ENCODE measurements at regions not wholly inside any gene's neighbourhood (a gene's known extent, or its start where the extent isn't known, plus 50 kb on each side); places are given as distances from the start of the nearest gene placed in this dataset.

GRCh38 chr1:175881246-175881976, 138.0 kb upstream of the TNR start:
- TF ChIP-seq, protein P1, sequence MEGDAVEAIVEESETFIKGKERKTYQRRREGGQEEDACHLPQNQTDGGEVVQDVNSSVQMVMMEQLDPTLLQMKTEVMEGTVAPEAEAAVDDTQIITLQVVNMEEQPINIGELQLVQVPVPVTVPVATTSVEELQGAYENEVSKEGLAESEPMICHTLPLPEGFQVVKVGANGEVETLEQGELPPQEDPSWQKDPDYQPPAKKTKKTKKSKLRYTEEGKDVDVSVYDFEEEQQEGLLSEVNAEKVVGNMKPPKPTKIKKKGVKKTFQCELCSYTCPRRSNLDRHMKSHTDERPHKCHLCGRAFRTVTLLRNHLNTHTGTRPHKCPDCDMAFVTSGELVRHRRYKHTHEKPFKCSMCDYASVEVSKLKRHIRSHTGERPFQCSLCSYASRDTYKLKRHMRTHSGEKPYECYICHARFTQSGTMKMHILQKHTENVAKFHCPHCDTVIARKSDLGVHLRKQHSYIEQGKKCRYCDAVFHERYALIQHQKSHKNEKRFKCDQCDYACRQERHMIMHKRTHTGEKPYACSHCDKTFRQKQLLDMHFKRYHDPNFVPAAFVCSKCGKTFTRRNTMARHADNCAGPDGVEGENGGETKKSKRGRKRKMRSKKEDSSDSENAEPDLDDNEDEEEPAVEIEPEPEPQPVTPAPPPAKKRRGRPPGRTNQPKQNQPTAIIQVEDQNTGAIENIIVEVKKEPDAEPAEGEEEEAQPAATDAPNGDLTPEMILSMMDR (IDR thresholded peaks at IDR 0.05 in 2 of 3, conservative IDR thresholded peaks at IDR 0.05 in 1 of 3; ENCODE audit: control insufficient read depth in 2 of 3, extremely low read depth in 1 of 3, insufficient read depth in 1 of 3, low read depth in 3 of 3, low read length in 3 of 3): no peak
- TF ChIP-seq ATF3 (IDR thresholded peaks at IDR 0.05; ENCODE audit: borderline replicate concordance, extremely low read depth, low read depth, low read length) (no peak), ZBTB4 (CRISPR knock-in tag; IDR thresholded peaks at IDR 0.05) (no peak), ATF2 (IDR thresholded peaks at IDR 0.05; ENCODE audit: low read length) (no peak), NFYA (IDR thresholded peaks at IDR 0.05; ENCODE audit: borderline replicate concordance, low read depth, low read length) (no peak), MYC (IDR thresholded peaks at IDR 0.05; ENCODE audit: insufficient read depth, insufficient read length, insufficient replicate concordance, low read length, severe bottlenecking) (no peak), TARDBP (IDR thresholded peaks at IDR 0.05; ENCODE audit: borderline replicate concordance) (no peak), SIX5 (IDR thresholded peaks at IDR 0.05; ENCODE audit: low read depth, low read length, severe bottlenecking) (no peak)
- TF ChIP-seq, protein P2, sequence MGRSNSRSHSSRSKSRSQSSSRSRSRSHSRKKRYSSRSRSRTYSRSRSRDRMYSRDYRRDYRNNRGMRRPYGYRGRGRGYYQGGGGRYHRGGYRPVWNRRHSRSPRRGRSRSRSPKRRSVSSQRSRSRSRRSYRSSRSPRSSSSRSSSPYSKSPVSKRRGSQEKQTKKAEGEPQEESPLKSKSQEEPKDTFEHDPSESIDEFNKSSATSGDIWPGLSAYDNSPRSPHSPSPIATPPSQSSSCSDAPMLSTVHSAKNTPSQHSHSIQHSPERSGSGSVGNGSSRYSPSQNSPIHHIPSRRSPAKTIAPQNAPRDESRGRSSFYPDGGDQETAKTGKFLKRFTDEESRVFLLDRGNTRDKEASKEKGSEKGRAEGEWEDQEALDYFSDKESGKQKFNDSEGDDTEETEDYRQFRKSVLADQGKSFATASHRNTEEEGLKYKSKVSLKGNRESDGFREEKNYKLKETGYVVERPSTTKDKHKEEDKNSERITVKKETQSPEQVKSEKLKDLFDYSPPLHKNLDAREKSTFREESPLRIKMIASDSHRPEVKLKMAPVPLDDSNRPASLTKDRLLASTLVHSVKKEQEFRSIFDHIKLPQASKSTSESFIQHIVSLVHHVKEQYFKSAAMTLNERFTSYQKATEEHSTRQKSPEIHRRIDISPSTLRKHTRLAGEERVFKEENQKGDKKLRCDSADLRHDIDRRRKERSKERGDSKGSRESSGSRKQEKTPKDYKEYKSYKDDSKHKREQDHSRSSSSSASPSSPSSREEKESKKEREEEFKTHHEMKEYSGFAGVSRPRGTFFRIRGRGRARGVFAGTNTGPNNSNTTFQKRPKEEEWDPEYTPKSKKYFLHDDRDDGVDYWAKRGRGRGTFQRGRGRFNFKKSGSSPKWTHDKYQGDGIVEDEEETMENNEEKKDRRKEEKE (IDR thresholded peaks at IDR 0.05): no peak
